ENCODE measurements at regions not wholly inside any gene's neighbourhood (a gene's known extent, or its start where the extent isn't known, plus 50 kb on each side); places are given as distances from the start of the nearest gene placed in this dataset.

GRCh38 chr2:133871545-133872209 is 303.4 kb upstream of the NCKAP5 start:
- Histone ChIP-seq H3K4me2 (ENCODE audit: insufficient read depth in 1 of 2, low read depth in 2 of 2, low read length in 2 of 2) (no peak overlapping the region), H3K27ac (ENCODE audit: low read depth, low read length) (no peak overlapping the region), H3K4ac (replicated peaks; ENCODE audit: insufficient read length, low read depth, low read length) (no peak overlapping the region), H3K27me3 (replicated peaks in 1 of 4; ENCODE audit: control insufficient read depth in 3 of 4, extremely low read depth in 1 of 4, insufficient read depth in 3 of 4, low read length in 3 of 4) (no peaks in the 10 kb centered on the region), H3K4me1 (replicated peaks in 1 of 4; ENCODE audit: control insufficient read depth in 3 of 4, insufficient read depth in 4 of 4, low read length in 3 of 4) (no peaks in the 10 kb centered on the region), H3K4me3 (ENCODE audit: extremely low read depth in 1 of 4, insufficient read depth in 2 of 4, low read depth in 3 of 4, low read length in 4 of 4) (no peak overlapping the region), H3K79me2 (ENCODE audit: control insufficient read depth in 1 of 2, insufficient read depth in 2 of 2, low read length in 2 of 2) (no peaks in the 10 kb centered on the region), H4K20me1 (replicated peaks in 1 of 2; ENCODE audit: control insufficient read depth in 1 of 2, insufficient read depth in 2 of 2, low read length in 2 of 2) (no peaks in the 10 kb centered on the region), H3K23me2 (ENCODE audit: low read depth, low read length) (no peaks in the 10 kb centered on the region; the same call in 1 of the 2 replicates), H3K23ac (ENCODE audit: insufficient read length) (no peak overlapping the region), H2BK20ac (ENCODE audit: low read length) (no peak overlapping the region), H3K56ac (replicated peaks; ENCODE audit: insufficient read length, low read depth, low read length) (no peak overlapping the region), H3K18ac (ENCODE audit: extremely low read depth, low read length) (no peak overlapping the region), H3K9ac (replicated peaks in 1 of 4; ENCODE audit: extremely low read depth in 1 of 4, low read depth in 3 of 4, low read length in 3 of 4) (no peak overlapping the region), H2BK12ac (ENCODE audit: low read depth, low read length) (no peak overlapping the region), H3K36me3 (ENCODE audit: control insufficient read depth in 2 of 4, insufficient read depth in 4 of 4, low read length in 3 of 4) (no peaks in the 10 kb centered on the region), H4K8ac (ENCODE audit: extremely low read depth, insufficient read depth, low read length) (no peak overlapping the region), H4K91ac (replicated peaks; ENCODE audit: insufficient read length, low read length) (no peak overlapping the region), H2BK15ac (ENCODE audit: low read length) (no peak overlapping the region), H3K79me1 (ENCODE audit: low read depth, low read length) (no peaks in the 10 kb centered on the region), H2AFZ (ENCODE audit: low read length) (no peak overlapping the region), H2BK120ac (replicated peaks; ENCODE audit: low read depth, low read length) (no peak overlapping the region), H4K5ac (ENCODE audit: insufficient read length, low read depth, low read length) (no peak overlapping the region), H2BK5ac (ENCODE audit: low read depth, low read length) (no peak overlapping the region), H2AK5ac (ENCODE audit: low read depth, low read length) (no peak overlapping the region), H3K9me3 (ENCODE audit: insufficient read depth in 2 of 2, low read depth in 1 of 2, low read length in 1 of 2) (no peaks in the 10 kb centered on the region), H3K14ac (ENCODE audit: insufficient read length) (no peak overlapping the region)
- ChIA-PET CTCF (ENCODE audit: partially characterized antibody) (no interaction called here), POLR2A (ENCODE audit: partially characterized antibody) (no interaction called here)
- FAIRE-seq (no peak), DNase-seq (ENCODE audit: low read depth in 1 of 2, low spot score in 2 of 2) (peak in 1 of 2 experiments; percentile 4)
- 93% methylated on average over 4 of the region's 4 CpGs; no CpG with 5 or more reads in 1 of the 2 experiments for WGBS, 2 experiments (ENCODE audit: extremely low coverage in 1 of 2, insufficient coverage in 1 of 2, insufficient read length in 1 of 2, insufficient replicate concordance in 2 of 2, low coverage in 1 of 2, low lambda C conversion rate in 2 of 2, missing lambda C conversion rate in 1 of 2)
- TF ChIP-seq TEAD4 (IDR thresholded peaks at IDR 0.05; ENCODE audit: low read depth, low read length) = no peak

Data from H1 (cell line).